ENCODE measurements at regions not wholly inside any gene's neighbourhood (a gene's known extent, or its start where the extent isn't known, plus 50 kb on each side); places are given as distances from the start of the nearest gene placed in this dataset.

DNA sequence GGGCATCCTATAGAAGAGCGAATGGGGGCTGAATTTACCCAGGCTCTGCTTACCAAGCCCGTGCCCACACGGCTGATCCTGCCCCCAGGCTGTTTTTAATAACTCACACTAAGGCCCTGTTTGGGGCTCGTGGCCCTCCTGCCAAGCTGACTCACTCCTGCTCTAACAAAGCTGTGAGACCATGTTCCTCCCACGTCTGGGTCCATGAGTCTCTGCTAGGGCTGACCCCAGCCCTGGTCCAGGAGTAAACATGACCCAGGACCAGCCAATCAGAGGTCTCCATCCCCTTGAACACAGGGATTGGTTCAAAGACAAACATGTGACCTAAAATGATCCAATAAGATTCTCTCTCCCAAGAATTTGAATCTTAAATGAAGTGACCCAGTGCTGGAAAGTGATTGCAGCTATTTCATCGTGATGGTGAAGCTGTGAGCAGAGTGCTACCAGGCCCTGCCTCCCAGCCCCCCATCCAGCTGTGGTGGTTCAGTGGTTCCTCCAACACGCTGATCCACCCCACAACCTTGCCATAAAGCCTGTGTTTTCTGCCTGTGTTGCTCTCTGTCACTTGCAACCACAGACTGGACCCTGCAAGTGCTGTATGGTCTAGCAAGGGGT is 57.2 kb downstream of the C16orf82 start:
- no peak for DNase-seq (ENCODE audit: extremely low read depth in 1 of 11, low read depth in 9 of 11, low spot score in 4 of 11)

DNA sequence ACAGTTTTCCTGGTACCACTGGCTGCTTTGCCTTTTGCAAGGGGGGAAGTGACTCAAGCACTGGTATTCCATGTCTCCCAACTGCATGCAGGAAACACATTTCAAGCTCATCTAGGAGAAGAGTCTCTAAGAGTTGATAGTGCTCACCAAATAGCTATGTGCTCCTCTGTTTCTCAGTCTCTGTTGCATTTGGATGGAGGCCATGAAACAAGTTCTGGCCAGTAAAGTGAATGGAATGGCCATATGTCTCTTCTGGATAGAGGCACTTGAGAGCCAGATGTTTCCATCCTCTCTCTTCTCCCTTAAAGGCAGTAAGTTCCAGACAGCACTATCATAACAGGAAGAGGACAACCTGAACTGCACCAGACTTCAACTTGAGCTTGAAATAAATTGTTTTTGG is 60.6 kb downstream of the C16orf82 start:
- no peak for DNase-seq (ENCODE audit: extremely low read depth in 1 of 11, low read depth in 9 of 11, low spot score in 4 of 11)

DNA sequence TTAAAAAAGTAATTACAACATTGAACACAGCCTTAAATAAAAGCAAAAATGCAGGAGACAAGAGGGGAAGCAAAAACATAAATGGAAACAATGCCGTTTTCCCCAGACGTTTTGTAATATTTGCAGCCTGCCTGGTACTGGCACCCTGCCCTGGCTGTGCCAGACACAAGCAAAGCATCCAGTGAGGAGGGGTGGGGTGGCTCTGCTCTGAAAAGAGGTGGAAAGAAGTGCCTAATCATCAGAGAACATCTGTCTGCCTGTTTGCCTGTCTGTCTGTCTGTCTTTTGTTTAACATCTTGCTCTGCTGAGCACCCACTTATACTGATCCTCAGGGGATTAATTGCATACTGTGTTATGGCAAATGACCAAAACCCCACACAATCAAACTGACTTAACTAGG is 62.7 kb downstream of the C16orf82 start:
- DNase-seq (ENCODE audit: extremely low read depth in 1 of 11, low read depth in 9 of 11, low spot score in 4 of 11) = no peak

DNA sequence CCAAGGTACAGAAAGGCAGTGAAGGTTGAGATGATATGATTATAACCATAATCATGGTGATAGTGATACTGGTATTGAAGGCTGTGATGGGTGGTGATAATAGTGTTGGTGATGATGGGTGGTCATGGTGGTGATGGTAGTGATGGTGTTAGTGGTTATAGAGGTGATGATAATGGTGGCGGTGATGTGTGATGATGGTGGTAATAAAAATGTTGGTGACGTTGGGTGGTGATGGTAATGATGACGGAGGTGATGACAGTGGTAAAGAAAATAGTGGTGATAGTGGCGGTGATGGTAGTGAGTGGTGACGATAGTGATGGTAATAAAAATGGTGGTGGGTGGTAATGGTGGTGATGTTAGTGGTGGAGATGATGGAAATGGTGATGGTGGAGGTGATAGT is 65.1 kb upstream of the KDM8 start:
- DNase-seq (ENCODE audit: extremely low read depth in 1 of 11, low read depth in 9 of 11, low spot score in 4 of 11) = no peak

DNA sequence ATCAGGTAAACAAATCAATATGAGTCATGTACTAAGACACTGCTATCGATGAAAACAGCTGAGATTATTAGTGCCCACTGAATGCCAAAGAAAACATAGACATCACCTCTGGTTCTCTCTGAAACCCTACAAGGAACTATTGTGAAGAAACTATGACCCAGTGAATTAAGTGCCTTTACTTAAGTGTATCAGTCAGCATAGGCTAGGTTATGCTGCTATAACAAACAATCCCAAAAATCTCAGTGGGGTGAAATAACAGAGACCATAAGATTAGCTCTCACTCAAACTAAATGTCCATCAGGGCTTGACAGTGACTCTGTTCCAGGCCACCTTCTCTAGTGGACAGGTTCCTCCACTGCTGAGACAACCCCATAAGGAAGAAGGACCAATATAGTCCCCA is 57.7 kb upstream of the KDM8 start:
- DNase-seq (ENCODE audit: extremely low read depth in 1 of 11, low read depth in 9 of 11, low spot score in 4 of 11) = no peak

DNA sequence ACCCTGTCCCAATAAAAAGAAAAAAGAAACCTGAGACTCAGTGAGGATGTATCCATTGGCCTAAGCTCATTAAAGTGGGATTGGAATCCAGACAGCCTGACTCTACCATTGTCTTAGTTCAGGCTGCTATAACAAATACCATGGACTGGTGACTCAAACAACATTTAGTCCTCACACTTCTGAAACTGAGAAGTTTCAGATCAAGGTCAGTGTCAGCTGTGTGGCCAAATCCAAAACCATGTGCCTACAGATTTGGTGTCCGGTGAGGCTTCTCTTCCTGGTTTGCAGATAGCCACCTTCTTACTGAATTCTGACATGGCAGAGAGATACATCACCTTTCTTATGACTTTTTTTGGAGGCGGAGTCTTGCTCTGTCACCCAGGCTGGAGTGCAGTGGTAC is 53.3 kb upstream of the KDM8 start:
- no peak for DNase-seq (ENCODE audit: extremely low read depth in 1 of 11, low read depth in 9 of 11, low spot score in 4 of 11)

DNA sequence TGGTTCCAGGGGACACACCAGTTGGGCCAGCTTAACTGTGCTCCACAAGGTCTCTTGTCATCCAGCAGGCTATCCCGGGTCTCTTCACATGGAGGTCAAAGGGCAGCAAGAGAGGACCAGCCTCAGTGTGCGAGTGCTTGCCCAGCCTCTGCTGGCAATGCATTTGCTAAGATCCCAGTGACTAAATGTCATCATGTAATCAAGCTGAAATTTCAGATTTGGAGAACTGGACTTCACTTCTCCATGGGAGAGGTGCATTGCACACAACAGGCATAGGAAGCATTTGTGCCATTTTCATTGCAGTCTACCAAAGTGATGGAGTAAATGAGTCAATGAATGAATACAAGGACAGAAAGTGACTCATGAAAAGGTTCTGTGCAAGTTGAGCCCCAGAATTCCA is 51.2 kb upstream of the KDM8 start:
- DNase-seq (ENCODE audit: extremely low read depth in 1 of 11, low read depth in 9 of 11, low spot score in 4 of 11) = no peak

DNA sequence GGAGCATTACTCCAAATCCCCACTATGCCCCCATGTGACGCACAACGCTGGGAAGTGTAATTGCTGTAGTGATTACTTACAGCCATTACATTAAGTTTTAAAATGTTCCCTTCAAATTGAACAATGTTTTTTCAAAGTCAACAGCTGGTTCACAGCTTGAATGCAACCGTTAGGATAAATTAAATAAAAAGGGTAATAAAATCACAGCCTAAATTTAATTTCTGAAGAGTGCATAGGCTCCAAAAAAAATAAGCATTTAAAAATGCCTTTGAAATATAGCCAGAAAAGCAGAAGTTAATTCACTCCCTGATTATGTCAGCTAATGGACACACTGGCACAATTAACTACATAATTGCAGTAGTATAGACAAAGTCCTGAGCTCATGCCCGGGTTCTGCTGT is 50.5 kb upstream of the KDM8 start:
- DNase-seq (ENCODE audit: extremely low read depth in 1 of 11, low read depth in 9 of 11, low spot score in 4 of 11) = peak in 3 of 11 donors; percentile 9 to 13 (median 12)

All from renal cortex interstitium (tissue), 11 donors.